PFSK-1 (cell line): ENCODE measurements at regions not wholly inside any gene's neighbourhood (a gene's known extent, or its start where the extent isn't known, plus 50 kb on each side); places are given as distances from the start of the nearest gene placed in this dataset.

Source experiments
- FOXP2 ChIP-seq: optimal IDR thresholded peaks from 2 replicates; pipeline ENCODE3; 2011; ENCODE audit warnings: borderline replicate concordance, control low read depth, inconsistent platforms; ENCODE audit not compliant: insufficient read depth; ENCODE audit errors: extremely low read length, extremely low read depth
- POLR2AphosphoS5 ChIP-seq: IDR thresholded peaks from 2 replicates; pipeline ENCODE4 v1.6.1; 2012; ENCODE audit warnings: low read depth, mild to moderate bottlenecking, control low read depth, low read length, moderate library complexity
- SIN3A ChIP-seq: IDR thresholded peaks from 2 replicates; pipeline ENCODE4 v1.6.1; 2012; ENCODE audit warnings: mild to moderate bottlenecking, low read length, moderate library complexity, borderline replicate concordance; ENCODE audit not compliant: insufficient read depth
- TAF1 ChIP-seq: IDR thresholded peaks from 2 replicates; pipeline ENCODE4 v1.6.1; 2012; ENCODE audit warnings: low read length, control low read depth, borderline replicate concordance; ENCODE audit not compliant: insufficient read depth
- TF ChIP-seq, protein P1 (sequence below), 2 experiments: IDR thresholded peaks; 2 replicates each; pipeline versions ENCODE4 v1.6.1 to v1.8.0; 2011 to 2012; ENCODE audit warnings: low read depth in 2 of 2, low read length in 2 of 2, control low read depth in 1 of 2, inconsistent platforms in 1 of 2, mild to moderate bottlenecking in 1 of 2, moderate library complexity in 1 of 2; ENCODE audit not compliant: insufficient read depth in 1 of 2

GRCh38 chr9:24381205-24381604, 164.5 kb downstream of the IZUMO3 start:
- no peak for TF ChIP-seq SIN3A
- TF ChIP-seq FOXP2, result no peak
- TF ChIP-seq, protein P1, sequence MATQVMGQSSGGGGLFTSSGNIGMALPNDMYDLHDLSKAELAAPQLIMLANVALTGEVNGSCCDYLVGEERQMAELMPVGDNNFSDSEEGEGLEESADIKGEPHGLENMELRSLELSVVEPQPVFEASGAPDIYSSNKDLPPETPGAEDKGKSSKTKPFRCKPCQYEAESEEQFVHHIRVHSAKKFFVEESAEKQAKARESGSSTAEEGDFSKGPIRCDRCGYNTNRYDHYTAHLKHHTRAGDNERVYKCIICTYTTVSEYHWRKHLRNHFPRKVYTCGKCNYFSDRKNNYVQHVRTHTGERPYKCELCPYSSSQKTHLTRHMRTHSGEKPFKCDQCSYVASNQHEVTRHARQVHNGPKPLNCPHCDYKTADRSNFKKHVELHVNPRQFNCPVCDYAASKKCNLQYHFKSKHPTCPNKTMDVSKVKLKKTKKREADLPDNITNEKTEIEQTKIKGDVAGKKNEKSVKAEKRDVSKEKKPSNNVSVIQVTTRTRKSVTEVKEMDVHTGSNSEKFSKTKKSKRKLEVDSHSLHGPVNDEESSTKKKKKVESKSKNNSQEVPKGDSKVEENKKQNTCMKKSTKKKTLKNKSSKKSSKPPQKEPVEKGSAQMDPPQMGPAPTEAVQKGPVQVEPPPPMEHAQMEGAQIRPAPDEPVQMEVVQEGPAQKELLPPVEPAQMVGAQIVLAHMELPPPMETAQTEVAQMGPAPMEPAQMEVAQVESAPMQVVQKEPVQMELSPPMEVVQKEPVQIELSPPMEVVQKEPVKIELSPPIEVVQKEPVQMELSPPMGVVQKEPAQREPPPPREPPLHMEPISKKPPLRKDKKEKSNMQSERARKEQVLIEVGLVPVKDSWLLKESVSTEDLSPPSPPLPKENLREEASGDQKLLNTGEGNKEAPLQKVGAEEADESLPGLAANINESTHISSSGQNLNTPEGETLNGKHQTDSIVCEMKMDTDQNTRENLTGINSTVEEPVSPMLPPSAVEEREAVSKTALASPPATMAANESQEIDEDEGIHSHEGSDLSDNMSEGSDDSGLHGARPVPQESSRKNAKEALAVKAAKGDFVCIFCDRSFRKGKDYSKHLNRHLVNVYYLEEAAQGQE (IDR thresholded peaks at IDR 0.05; ENCODE audit: insufficient read depth in 1 of 2, low read depth in 2 of 2, low read length in 2 of 2), result no peak
- TF ChIP-seq POLR2AphosphoS5, result no peak
- TF ChIP-seq TAF1, result no peak

GRCh38 chr9:24359046-24359445, 186.7 kb downstream of the IZUMO3 start:
- TF ChIP-seq TAF1 (no peak), POLR2AphosphoS5 (no peak), FOXP2 (no peak), SIN3A (no peak)
- TF ChIP-seq, protein P1 (IDR thresholded peaks at IDR 0.05; ENCODE audit: insufficient read depth in 1 of 2, low read depth in 2 of 2, low read length in 2 of 2), result no peak

- TF ChIP-seq TAF1 (no peak), FOXP2 (no peak), POLR2AphosphoS5 (no peak), SIN3A (no peak)
- TF ChIP-seq, protein P1 (IDR thresholded peaks at IDR 0.05; ENCODE audit: insufficient read depth in 1 of 2, low read depth in 2 of 2, low read length in 2 of 2), result no peak
These were observed 193.7 kb downstream of the IZUMO3 start for GRCh38 chr9:24351973-24352372.

DNA sequence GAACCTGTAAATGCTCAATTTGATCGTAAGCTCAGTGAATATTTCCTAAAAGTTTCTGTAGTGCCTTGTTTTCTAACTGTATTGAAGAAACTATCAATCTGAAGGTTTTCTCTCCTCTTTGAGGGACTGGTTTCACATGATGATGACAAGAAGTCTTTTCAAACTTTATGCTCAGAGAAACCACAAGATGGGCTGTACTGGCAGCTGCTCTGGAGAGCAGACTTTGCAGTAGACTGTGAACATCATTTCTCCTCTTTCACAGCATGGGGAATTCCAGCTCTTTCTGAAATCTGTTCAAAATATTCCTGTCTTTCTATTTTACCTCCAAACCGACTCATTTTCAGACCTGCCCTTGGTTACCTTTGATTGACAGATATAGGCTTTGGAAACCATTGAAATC, 194.4 kb downstream of the IZUMO3 start:
- TF ChIP-seq, protein P1 (IDR thresholded peaks at IDR 0.05; ENCODE audit: insufficient read depth in 1 of 2, low read depth in 2 of 2, low read length in 2 of 2), result no peak
- TF ChIP-seq TAF1 (no peak), FOXP2 (no peak), SIN3A (no peak), POLR2AphosphoS5 (no peak)

- TF ChIP-seq, protein P1 (IDR thresholded peaks at IDR 0.05; ENCODE audit: insufficient read depth in 1 of 2, low read depth in 2 of 2, low read length in 2 of 2), result no peak
- TF ChIP-seq POLR2AphosphoS5 (no peak), FOXP2 (no peak), TAF1 (no peak), SIN3A (no peak)
These were observed 203.2 kb downstream of the IZUMO3 start for GRCh38 chr9:24342457-24342856.
